Stimulated activated CD4-positive, alpha-beta T cell treated with anti-CD3 and anti-CD28 coated beads, TNF-alpha, amount 100 ng/mL, for 1 hour (primary cell): ENCODE measurements at regions not wholly inside any gene's neighbourhood (a gene's known extent, or its start where the extent isn't known, plus 50 kb on each side); places are given as distances from the start of the nearest gene placed in this dataset.

ENCODE experiments used
- DNase-seq, 3 donors: peaks; one replicate each; pipeline ENCODE4 v3.0.0-alpha.2; 2020; ENCODE audit warnings: low read depth in 3 of 3, low spot score in 1 of 3

DNA sequence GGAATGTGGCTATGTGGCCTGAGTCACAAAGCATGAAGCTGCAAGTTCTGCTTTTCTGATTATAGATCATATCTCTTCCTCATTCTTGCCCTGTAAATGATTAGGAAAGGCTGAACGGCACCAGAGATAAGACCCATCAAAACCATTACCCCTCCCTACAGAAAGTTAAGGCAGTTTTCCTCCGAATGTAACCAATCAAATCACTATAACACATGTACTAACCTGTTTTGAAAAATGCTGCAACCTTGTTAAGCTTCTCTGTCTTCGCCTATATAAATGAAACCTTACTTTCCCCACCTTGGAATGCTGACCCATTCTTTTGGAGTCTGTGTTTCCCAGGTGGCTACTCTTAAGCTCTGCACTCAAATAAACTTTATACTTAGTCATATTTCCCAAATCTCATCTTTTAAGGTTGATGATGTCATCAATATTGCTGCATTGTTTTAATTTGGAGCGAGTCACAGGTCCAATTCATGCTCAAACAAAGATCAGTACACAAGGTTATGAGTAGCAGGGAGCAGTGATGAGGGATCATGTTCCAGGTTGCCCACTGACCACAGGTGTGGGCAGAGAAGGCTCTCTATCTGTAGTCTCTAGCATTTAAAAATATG lies 662.3 kb downstream of the IRS1 start:
- no peak for DNase-seq

GRCh38 chr2:226136739-226137138 lies 662.9 kb downstream of the IRS1 start:
- no peak for DNase-seq

GRCh38 chr2:226135861-226136548 lies 663.6 kb downstream of the IRS1 start:
- DNase-seq: no peak

- no peak for DNase-seq
Observed at GRCh38 chr2:226132323-226133215, 667.1 kb downstream of the IRS1 start.

DNA sequence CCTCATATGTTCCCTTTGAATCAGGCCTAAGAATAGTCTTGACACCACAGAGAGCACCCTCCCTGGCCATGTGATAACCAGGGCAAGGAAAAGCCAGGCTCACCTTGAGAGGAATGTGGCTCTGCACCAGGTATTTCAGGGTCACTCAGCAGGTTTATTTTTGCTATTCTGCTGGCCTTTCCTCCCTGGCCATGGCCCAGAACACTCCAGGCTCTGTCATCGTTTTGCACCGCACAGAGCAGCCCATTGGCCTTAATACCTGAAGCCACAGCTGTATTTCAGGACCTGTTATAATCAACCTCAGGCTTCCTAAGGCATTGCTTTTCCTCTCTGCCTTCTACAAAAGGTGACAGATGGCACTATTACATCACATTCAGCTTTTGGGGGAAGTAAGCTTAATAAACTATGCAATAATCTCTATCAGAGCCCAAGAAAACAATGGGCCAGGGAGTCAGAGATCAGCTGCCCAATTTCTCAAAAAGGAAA lies 668.3 kb downstream of the IRS1 start:
- DNase-seq: no peak

- DNase-seq: no peak
Observed at GRCh38 chr2:226130192-226130591, 669.4 kb downstream of the IRS1 start.

DNA sequence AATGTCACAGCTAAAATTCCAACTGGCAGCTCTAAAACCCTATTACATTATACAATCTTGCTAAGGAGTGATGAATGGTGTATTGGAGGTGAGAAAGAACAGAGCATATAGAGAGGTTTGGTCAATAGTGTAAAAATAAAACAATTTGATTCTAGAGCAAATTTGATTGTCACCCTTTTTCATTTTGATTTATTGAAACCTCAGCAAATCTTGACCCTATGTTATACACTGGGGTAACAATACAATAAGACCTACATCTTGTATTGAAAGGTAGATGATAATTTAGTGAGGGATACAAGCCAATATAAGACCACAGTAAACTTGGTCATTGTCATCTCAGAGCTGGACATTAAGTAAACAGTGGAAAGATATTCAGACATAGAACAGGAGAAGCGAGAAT lies 671.9 kb downstream of the IRS1 start:
- DNase-seq: no peak

DNA sequence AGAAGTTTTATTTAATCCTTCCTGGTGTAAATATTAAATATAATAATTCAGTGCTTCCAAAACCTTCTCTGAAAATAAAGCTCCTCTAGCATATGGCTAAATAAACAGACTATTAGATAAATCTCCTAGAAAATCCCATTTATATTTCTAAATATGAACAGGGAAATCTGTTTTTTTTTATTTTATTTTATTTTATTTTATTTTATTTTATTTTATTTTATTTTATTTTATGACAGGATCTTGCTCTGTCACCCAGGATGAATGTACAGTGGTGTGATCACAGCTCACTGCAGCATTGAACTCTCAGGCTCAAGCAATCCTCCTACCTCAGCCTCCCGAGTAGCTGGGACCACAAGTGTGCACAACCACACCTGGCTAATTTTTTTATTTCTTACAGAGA lies 673.5 kb downstream of the IRS1 start:
- DNase-seq: no peak

- no peak for DNase-seq
Observed at GRCh38 chr2:226125176-226125883, 674.3 kb downstream of the IRS1 start.

DNA sequence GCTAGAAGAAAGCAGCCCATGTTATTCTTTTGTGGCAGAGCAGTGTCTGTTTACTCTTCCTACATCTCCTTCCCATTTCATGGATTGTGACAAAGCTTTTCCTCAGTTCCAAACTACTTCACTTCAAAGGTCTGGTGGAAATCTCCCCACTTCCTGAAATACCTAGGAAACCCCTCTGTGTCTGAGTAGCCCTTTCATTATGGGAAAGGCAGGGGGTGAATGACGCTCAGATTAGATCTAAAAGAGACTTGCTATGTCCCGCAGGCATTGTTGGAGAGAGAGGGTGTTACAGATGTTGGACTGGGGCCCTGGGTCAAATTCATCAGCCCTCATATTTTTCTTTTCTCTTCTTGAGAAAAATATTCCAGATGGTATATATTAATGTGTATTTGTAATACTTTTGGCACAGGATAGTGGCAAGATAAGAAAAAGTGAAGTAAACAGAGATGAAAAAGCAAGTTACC lies 675.0 kb downstream of the IRS1 start:
- DNase-seq: no peak

DNA sequence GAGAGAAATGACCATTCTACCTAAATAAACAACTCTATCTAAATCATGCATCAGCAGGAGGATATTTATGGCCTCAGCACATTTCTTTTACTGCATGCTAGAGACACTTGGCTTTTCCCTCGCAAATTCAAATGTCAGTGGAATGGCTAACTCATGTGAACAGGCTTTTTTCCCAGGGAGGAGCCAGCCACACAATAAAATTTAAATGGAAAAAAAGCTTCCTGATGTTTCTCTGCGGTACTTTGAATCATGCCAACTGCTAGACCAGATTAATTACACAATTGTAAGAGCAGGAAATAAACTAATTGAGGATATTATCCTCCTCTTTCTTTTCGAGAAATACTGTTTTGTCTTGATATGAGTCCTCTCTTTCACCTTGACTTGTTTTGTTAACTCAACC lies 676.3 kb downstream of the IRS1 start:
- no peak for DNase-seq

GRCh38 chr2:226122041-226122440 lies 677.6 kb downstream of the IRS1 start:
- DNase-seq: no peak

DNA sequence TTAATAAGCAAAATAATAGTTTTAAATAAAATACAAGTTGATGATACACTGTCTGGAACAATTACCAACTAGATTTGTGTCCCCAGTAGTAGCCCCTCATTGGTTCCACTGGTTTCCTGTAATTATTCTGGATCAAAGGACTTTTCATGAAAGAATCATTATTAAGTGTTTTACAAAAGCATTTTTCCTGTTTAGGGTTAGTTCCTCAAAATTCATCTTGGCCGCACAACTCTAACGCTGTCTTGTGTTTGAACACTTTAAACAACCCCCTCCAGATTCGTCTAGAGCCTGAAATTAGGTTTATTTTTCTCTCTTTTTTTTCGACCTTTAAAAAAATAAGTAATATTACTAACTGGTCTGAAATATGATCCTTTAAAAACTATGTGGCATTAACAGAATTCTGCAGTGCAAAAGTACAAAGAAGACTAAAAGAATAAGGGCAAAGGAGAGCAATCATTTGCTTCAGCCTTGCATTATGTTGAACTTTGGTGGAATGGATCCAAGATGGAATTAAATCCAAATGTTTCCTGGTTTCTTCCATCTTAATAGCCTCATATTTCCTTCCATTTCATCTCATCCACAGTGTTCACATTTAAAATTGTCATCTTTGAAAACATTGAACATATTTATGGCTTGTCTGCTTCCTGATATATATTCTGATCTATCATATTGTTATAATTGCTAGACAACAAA lies 678.4 kb downstream of the IRS1 start:
- no peak for DNase-seq

DNA sequence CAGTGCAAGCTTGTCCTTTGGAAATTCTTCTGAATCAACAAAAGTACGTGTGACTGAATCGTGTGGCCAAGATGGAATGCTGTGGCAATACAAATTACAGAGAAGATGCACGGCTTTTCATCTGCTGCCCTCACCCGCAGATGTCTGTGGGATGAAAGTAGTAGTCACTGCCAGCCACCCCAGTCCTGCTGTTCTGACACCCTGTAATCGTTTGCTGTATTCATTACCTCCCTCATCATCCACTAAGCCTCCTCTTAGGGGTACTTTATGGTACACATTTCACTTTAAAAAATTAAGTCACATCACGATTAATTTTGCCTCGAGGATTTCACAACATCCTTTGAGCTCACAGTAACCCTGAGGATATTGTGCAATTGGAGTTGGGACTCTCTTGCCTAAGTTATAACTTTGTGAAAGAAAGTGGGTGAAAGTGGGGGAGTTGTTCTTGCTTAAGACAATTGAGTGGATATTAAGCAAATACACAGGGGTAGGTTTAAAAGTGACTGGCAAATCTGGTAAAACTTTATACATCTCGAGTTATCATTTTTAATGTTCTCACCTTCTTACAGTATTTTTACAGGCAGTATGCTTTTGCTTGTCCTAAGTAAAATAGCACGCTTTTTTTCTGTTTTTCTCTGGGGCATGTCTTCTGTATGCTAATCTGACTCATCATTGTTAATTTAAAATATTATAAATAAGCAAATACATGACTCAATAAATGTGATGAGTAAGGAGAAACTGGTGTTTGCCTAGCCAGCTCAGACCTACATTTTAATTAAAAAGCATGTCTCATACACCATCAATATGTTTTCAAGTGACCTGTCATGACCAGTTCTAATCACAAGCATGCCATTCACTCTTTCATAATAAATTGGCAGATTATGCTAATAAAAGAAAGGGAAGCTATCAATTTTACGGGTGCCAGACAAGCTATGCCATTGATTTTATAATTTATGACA lies 680.9 kb downstream of the IRS1 start:
- DNase-seq: no peak

DNA sequence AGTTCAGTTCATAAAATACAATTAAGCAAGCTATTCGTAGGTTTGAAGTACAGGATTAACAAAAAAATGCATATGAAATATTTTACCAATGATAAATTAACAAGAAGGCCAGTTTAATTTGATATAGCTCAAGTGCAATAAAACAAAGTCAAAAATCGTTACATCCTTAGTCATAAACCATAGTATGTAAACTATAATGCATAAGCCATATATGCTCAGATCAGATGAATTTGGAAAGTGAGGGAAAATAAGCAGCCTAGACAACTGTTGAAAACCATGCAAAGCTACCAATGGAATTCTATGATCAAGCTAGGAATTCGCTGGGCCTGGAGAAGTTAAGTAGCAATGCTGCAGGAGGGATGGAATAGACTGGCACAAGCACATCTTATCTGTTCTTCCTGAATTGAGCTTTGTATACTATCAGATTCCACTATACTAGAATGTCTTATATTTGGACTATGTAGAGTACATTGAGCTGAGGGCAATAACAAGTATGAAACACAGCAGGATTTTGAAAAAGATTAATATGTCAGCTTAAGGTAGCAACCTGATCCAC lies 682.0 kb downstream of the IRS1 start:
- no peak for DNase-seq

DNA sequence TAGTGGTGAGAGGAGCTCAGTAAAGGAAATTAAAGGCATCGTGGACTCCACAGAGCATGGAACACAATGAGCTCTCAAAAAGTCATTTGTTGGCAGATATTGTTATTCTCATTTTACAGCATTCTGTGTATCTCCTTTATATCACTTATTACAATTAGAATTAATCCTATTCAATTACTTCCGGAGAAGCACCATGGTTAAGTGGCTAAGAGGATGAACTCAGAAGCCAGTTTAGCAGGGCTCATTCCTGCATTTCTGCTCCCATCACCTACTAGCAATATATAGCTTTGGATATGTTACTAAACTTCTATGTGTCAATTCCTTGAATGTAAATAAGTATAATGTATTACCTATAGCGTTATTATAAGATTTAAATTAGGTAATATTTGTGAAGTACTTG lies 683.3 kb downstream of the IRS1 start:
- no peak for DNase-seq

GRCh38 chr2:226115832-226116200 lies 683.8 kb downstream of the IRS1 start:
- no peak for DNase-seq

DNA sequence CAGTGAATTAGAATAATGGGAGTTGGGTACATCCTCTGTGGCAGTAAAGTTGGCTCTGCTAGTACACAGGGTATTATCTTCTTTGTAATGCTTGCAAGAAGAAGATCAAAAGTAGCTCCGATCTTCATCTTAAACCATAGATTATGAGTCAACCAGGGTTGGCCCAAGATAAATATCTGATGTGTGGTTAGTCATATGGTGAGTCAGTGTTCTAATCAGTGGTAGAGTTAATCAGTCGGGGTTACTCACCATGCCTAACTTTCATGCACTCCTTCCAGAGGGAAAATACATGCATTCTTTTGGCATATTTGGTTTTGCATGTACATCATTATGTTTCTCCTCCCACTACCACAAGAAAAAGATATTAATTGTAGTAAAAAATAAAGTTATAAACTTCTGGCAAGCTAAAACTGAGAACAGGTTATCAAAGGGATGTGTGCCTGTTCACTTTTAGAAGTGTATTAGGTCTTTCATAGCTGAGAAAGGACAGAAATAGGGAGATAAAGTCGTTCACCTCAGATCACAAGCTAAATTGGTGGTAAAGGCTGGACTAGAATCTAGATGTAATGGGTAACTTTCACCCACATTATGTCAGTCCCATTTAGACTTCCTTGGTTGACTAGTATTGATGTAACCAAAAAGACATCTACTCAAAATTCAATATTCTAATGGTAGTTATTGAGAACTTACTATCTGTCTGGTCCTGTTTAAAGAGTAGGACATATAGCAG lies 684.4 kb downstream of the IRS1 start:
- DNase-seq: no peak

DNA sequence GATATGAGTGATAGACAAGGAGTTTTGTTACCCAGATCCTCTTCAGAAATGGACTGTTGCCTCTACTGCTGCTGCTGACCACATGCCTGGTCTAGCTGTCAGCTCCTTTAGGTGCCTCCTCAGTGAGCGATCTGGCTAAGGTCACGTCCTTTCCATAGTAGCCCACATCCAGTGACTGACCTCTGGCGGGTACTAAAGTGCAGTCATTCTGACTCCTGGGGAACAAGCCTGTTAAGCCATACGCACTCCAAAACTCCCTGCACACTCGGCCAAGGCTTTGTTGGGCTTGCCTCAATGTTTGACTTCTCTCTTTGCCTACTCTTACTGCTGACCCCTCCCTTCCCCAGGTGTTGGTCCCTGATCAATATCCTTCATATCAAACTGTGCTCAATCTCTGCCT lies 685.2 kb downstream of the IRS1 start:
- no peak for DNase-seq
